ENCODE measurements at regions not wholly inside any gene's neighbourhood (a gene's known extent, or its start where the extent isn't known, plus 50 kb on each side); places are given as distances from the start of the nearest gene placed in this dataset.
"Not testable (repeated sequence)": the region's sequence is repeated elsewhere in the genome, so short reads cannot be mapped to it uniquely, and the experiment has no call there.

- Mint-ChIP-seq H3K4me3 (no peak overlapping the region), H3K36me3 (no peaks in the 10 kb centered on the region), H3K4me1 (no peaks in the 10 kb centered on the region), H3K27ac (no peak overlapping the region), H3K9me3 (peaks cover 6 to 56% (median 25%) of the 10 kb centered on the region in 7 donors), H3K27me3 (no peaks in the 10 kb centered on the region)
- no peak for ATAC-seq (ENCODE audit: low read depth in 2 of 2)
- DNase-seq = no peak
Observed at GRCh38 chr7:153642989-153643388, 409.2 kb upstream of the DPP6 start.

GRCh38 chr7:153657182-153657800 is 394.9 kb upstream of the DPP6 start:
- no peak for DNase-seq
- Mint-ChIP-seq H3K36me3 (no peaks in the 10 kb centered on the region), H3K9me3 (peaks cover 6 to 30% (median 11%) of the 10 kb centered on the region in 7 donors), H3K27me3 (no peaks in the 10 kb centered on the region), H3K4me3 (no peak overlapping the region), H3K27ac (no peak overlapping the region), H3K4me1 (no peaks in the 10 kb centered on the region)
- ATAC-seq (ENCODE audit: low read depth in 2 of 2) = no peak

DNA sequence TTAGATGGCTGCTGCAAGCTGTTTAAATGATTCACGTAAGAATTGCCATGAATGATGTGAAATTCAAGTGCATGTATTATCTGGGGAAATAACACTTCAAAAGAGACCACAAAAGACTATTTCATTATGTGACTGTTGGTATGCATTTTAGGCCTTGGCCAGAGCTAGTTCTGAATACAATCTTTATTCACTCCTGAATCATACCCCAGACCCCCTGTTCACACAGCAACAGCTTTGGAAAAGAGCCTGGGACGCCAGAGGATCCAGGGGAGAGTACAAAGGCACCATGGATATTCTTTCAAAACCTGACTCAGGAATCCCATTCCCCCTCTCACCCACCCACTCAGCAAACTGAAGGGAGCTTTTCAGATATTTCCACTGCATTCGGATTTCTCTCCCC is 377.1 kb upstream of the DPP6 start:
- ATAC-seq (ENCODE audit: low read depth in 2 of 2) (no peak), DNase-seq (no peak)
- no peak overlapping the region for H3K27ac Mint-ChIP-seq
- H3K36me3 Mint-ChIP-seq = no peaks in the 10 kb centered on the region
- H3K4me1 Mint-ChIP-seq = no peaks in the 10 kb centered on the region
- H3K27me3 Mint-ChIP-seq = no peaks in the 10 kb centered on the region
- peaks cover 3 to 13% (median 5%) of the 10 kb centered on the region in 7 donors for H3K9me3 Mint-ChIP-seq
- no peak overlapping the region for H3K4me3 Mint-ChIP-seq

- no peaks in the 10 kb centered on the region for H3K4me1 Mint-ChIP-seq
- H3K9me3 Mint-ChIP-seq = peaks cover 0 to 17% (median 8%) of the 10 kb centered on the region in 7 donors
- H3K27ac Mint-ChIP-seq = no peak overlapping the region
- no peaks in the 10 kb centered on the region for H3K36me3 Mint-ChIP-seq
- no peak overlapping the region for H3K4me3 Mint-ChIP-seq
- ATAC-seq (ENCODE audit: low read depth in 2 of 2) (no peak), DNase-seq (no peak)
- no peaks in the 10 kb centered on the region for H3K27me3 Mint-ChIP-seq
Observed at GRCh38 chr7:153682628-153683027, 369.6 kb upstream of the DPP6 start.

- no peak overlapping the region for H3K4me3 Mint-ChIP-seq
- ATAC-seq (ENCODE audit: low read depth in 2 of 2) (no peak), DNase-seq (no peak)
- H3K4me1 Mint-ChIP-seq = no peaks in the 10 kb centered on the region
- no peak overlapping the region for H3K27ac Mint-ChIP-seq
- H3K27me3 Mint-ChIP-seq = no peaks in the 10 kb centered on the region
- H3K9me3 Mint-ChIP-seq = peaks cover 0 to 9% (median 8%) of the 10 kb centered on the region in 7 donors
- H3K36me3 Mint-ChIP-seq = no peaks in the 10 kb centered on the region
Observed at GRCh38 chr7:153696242-153696641, 356.0 kb upstream of the DPP6 start.

DNA sequence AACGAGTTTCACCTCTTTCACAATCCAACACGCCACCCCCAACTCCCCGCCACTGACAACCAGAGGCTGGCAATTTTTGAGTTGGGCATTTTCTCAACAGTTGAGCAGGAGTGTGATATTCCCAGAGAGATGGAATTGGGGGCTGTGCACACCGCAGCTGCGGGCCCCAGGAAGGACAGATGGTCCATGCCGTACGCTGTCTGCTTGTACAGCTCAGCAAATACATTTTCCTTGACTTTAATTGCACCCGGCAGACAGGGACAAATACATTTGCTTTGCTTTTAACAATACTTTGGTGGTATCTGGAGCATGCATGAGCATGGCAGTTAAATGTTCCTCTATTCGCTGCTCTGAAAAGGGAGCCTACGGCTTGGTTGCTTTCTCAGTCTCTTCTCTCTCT is 354.2 kb upstream of the DPP6 start:
- ATAC-seq (ENCODE audit: low read depth in 2 of 2) (no peak), DNase-seq (no peak)
- no peaks in the 10 kb centered on the region for H3K4me1 Mint-ChIP-seq
- no peak overlapping the region for H3K27ac Mint-ChIP-seq
- H3K4me3 Mint-ChIP-seq = no peak overlapping the region
- H3K36me3 Mint-ChIP-seq = no peaks in the 10 kb centered on the region
- H3K27me3 Mint-ChIP-seq = no peaks in the 10 kb centered on the region
- H3K9me3 Mint-ChIP-seq = peaks cover 2 to 22% (median 8%) of the 10 kb centered on the region in 7 donors

DNA sequence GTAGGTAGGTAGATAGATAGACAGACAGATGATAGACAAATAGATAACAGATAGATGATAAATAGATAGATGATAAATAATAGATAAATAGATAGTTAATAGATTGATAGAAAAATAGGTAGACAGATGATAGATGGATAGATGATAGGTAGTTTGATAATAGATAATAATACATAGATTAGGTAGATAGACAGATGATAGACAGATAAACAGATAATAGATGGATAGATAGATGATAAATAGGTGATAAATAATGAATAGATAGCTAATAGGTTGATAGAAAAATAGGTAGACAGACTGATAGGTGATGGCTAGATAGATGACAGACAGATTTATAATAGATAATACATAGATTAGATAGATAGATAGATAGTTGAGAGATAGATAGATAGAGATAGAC is 350.5 kb upstream of the DPP6 start:
- Mint-ChIP-seq H3K27me3 (no peaks in the 10 kb centered on the region), H3K9me3 (peaks cover 0 to 16% (median 6%) of the 10 kb centered on the region in 7 donors), H3K27ac (no peak overlapping the region), H3K4me1 (no peaks in the 10 kb centered on the region), H3K4me3 (no peak overlapping the region), H3K36me3 (no peaks in the 10 kb centered on the region)
- DNase-seq (no peak), ATAC-seq (ENCODE audit: low read depth in 2 of 2) (no peak)

GRCh38 chr7:153723892-153724291 is 328.3 kb upstream of the DPP6 start:
- not testable (repeated sequence) for H3K9me3 Mint-ChIP-seq; H3K4me1 Mint-ChIP-seq; DNase-seq; H3K4me3 Mint-ChIP-seq; H3K27me3 Mint-ChIP-seq; H3K27ac Mint-ChIP-seq; H3K36me3 Mint-ChIP-seq; ATAC-seq (ENCODE audit: low read depth in 2 of 2)

DNA sequence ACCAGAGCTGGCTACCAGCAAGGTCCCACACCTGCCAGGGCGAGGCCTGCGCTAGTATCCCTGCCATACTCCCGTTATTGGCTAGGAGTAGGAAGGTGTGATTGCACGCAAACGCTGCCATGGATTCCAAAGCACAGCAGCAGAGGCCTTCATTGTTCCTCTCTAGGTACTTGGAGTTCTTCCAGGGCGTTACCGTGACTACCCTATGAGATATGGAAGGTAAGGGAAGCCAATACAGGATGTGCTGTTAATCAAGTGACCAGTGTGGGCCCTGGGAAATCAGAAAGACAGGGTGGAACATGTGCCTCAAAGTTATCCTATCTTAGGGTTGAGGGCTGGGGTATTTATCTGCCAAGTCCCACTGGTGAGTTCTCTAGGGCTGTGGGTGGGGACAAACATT is 320.7 kb upstream of the DPP6 start:
- H3K36me3 Mint-ChIP-seq; H3K4me1 Mint-ChIP-seq; H3K27ac Mint-ChIP-seq; ATAC-seq (ENCODE audit: low read depth in 2 of 2); H3K27me3 Mint-ChIP-seq; DNase-seq; H3K4me3 Mint-ChIP-seq: not testable (repeated sequence)
- H3K9me3 Mint-ChIP-seq = peaks cover 0 to 16% (median 5%) of the 10 kb centered on the region in 7 donors

DNA sequence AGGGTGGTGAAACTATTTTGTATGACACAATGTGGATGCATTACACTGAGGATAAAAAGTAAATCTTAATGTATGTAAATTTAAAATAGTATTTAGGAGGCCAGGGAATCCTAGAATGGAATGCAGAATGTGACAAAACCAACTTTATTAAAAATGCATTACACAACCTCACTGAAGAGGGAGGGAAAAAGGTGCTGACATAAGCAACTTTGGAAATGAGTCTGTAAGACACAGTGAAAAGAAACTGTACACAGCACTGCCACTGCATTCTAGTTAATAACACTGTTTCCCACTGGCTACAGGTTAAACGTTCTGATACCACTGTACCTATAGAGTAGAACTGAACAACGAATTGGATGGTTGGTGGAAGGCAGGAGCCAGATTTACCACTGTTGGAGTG is 308.8 kb upstream of the DPP6 start:
- not testable (repeated sequence) for H3K27me3 Mint-ChIP-seq; H3K4me3 Mint-ChIP-seq; DNase-seq; ATAC-seq (ENCODE audit: low read depth in 2 of 2); H3K4me1 Mint-ChIP-seq; H3K27ac Mint-ChIP-seq; H3K36me3 Mint-ChIP-seq
- peaks cover 0 to 19% (median 3%) of the 10 kb centered on the region in 7 donors for H3K9me3 Mint-ChIP-seq

DNA sequence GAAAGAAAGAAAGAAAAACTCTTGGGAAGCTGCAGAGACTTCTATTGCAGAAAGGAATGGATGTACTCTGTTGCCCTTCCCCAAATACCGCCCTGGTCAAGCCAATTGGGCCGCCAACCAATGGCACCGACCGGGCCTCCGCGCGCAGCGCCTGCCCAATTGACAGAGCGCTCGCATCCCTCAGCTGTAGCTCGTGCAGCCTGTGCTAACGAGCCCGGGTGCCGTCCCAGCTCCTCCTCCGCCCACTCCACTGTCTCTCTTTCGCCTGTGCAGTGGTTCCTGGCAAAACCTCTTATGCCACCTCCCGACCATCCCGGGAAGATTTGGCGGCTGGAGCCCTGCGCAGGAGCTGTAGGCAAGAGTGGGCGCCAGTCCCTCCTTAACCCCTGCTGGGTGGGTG is 304.2 kb upstream of the DPP6 start:
- H3K36me3 Mint-ChIP-seq; H3K4me3 Mint-ChIP-seq; ATAC-seq (ENCODE audit: low read depth in 2 of 2); H3K27ac Mint-ChIP-seq; DNase-seq; H3K4me1 Mint-ChIP-seq; H3K27me3 Mint-ChIP-seq: not testable (repeated sequence)
- H3K9me3 Mint-ChIP-seq = peaks cover 0 to 14% (median 4%) of the 10 kb centered on the region in 7 donors

DNA sequence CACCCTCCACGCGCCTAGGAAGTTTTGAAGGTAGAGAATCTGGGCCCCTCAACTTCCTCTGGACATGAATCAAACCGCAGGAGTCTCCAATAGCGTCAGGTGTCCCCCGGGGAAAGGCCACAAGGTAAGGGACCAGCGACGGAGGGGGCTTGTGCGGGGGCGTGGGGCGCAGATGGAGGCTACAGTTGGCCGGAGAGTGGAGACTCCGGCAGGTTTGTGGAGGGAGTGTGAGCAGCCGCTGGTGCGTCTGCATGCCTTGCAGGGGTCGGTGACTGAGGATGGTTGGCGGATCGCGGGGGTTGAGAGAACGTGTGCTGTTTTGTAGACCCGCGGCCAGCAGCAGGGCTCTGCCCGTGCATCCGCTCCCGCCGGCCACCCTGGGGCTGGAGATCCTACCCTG is 303.3 kb upstream of the DPP6 start:
- peaks cover 0 to 14% (median 4%) of the 10 kb centered on the region in 7 donors for H3K9me3 Mint-ChIP-seq
- not testable (repeated sequence) for H3K27me3 Mint-ChIP-seq; H3K4me1 Mint-ChIP-seq; ATAC-seq (ENCODE audit: low read depth in 2 of 2); H3K27ac Mint-ChIP-seq; H3K36me3 Mint-ChIP-seq; DNase-seq; H3K4me3 Mint-ChIP-seq

- ATAC-seq (ENCODE audit: low read depth in 2 of 2) = not testable (repeated sequence)
Observed at GRCh38 chr7:153765869-153766268, 286.3 kb upstream of the DPP6 start.

DNA sequence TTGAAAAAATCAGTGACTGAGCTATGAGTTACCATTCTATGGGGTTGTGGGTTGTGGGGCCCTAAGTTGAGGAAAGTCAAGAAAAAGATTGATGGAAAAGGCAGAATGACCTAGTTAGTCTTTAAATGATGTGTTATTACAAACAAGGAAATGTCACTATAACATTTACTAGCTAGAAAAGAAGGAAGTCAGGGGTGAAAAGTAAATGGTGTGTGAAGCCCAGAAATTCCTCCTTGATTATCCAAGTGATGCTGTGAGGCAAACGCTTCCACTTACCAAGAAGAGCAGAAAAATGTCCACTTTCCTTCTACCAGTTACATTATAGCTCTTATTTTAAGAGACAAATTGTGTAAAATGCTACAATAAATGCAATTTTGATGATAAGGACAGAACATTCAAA is 285.3 kb upstream of the DPP6 start:
- H3K4me3 Mint-ChIP-seq; H3K36me3 Mint-ChIP-seq; ATAC-seq (ENCODE audit: low read depth in 2 of 2); DNase-seq; H3K27ac Mint-ChIP-seq; H3K27me3 Mint-ChIP-seq; H3K4me1 Mint-ChIP-seq: not testable (repeated sequence)
- H3K9me3 Mint-ChIP-seq = peaks cover 0 to 17% (median 9%) of the 10 kb centered on the region in 7 donors

More at GRCh38 chr7:153765869-153766268, 286.3 kb upstream of the DPP6 start:
- H3K4me1 Mint-ChIP-seq, H3K4me3 Mint-ChIP-seq, H3K27me3 Mint-ChIP-seq, H3K36me3 Mint-ChIP-seq, H3K27ac Mint-ChIP-seq, DNase-seq: not testable (repeated sequence)
- peaks cover 0 to 17% (median 9%) of the 10 kb centered on the region in 7 donors for H3K9me3 Mint-ChIP-seq

- Mint-ChIP-seq H3K4me1 (no peaks in the 10 kb centered on the region), H3K36me3 (no peaks in the 10 kb centered on the region), H3K27ac (no peak overlapping the region), H3K27me3 (no peaks in the 10 kb centered on the region), H3K4me3 (no peak overlapping the region), H3K9me3 (peaks cover 0 to 9% (median 0%) of the 10 kb centered on the region in 7 donors)
- ATAC-seq (ENCODE audit: low read depth in 2 of 2) = no peak
- no peak for DNase-seq
Observed at GRCh38 chr7:153772966-153773365, 279.2 kb upstream of the DPP6 start.

Data from naive B cell (primary cell).